CD1c-positive myeloid dendritic cell (primary cell): ENCODE measurements at regions not wholly inside any gene's neighbourhood (a gene's known extent, or its start where the extent isn't known, plus 50 kb on each side); places are given as distances from the start of the nearest gene placed in this dataset.
"Not testable (repeated sequence)": the region's sequence is repeated elsewhere in the genome, so short reads cannot be mapped to it uniquely, and the experiment has no call there.

Experiments
- DNase-seq: peaks from one replicate; pipeline ENCODE4 v3.0.0-alpha.2; 2016; ENCODE audit errors: extremely low spot score

DNA sequence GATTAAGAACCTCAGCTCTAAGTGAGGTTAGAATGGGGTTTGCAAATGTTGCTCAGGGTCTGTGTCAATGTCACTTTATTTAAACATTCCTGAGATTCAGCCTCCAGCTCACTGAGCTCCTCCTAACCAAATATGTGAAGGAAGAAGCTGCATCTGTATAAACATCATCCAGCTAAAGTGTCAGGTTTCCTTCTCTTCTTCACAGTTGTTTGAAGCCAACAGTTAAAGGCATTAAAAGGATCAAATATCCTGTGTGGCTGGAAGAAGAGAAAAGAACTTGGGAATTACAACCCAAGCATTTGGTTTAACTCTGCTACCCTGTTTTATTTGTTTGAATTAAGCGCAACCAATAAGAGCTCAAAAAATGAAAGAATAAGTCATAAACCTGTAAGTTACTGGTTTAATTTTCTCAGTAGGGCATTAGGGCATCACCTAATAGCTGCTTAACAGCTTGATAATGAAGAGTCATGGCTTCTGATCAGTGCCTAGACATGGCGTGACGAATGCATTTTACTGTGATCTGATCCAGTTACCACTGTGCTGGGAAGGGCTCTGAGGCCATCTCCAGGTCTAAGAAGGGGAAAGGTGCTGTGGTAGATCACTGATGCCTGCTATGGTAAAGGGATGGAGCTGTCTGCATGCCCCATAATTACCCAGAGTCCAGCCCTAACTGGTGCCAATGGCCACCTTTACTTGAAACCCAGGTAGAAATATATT is 165.7 kb upstream of the TSC22D2 start:
- no peak for DNase-seq

DNA sequence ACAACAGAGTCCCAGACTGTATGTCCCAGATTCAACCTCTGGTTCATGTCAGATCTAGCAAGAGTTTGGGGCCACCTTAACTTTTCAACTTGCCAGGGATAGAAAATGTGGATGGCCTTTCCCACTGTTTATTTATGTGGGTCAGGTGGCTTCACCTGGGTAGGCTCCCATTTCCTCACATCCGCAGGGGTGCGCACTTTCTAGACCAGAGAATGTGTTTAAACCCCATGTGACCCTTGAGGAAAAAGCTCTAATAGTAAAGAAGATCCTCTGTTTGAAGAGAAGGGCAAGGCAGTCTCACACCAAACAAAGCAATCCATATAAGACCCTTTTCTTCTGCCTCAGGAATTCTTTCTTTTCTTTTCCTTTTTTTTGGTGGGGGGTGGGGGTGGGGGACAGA is 167.2 kb upstream of the TSC22D2 start:
- DNase-seq, result no peak

DNA sequence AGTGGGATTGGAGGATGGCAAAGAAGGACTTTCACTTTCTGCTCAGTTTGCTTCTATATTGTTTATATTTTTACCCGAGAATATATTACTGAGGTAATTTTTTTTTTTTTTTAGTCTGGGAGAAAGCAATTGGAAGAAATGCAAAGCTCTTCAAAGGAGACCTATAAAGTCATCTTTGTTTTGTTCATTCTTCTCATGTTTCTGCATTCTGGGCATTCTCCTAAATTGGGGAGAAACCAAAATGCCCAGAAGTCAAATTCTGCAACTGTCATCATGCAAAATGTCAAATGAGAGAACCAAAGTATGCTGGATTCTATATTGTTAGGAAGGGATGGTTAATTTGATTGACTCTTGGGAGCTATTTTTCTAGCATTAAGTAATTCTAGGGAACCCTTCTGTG is 168.3 kb upstream of the TSC22D2 start:
- no peak for DNase-seq

DNA sequence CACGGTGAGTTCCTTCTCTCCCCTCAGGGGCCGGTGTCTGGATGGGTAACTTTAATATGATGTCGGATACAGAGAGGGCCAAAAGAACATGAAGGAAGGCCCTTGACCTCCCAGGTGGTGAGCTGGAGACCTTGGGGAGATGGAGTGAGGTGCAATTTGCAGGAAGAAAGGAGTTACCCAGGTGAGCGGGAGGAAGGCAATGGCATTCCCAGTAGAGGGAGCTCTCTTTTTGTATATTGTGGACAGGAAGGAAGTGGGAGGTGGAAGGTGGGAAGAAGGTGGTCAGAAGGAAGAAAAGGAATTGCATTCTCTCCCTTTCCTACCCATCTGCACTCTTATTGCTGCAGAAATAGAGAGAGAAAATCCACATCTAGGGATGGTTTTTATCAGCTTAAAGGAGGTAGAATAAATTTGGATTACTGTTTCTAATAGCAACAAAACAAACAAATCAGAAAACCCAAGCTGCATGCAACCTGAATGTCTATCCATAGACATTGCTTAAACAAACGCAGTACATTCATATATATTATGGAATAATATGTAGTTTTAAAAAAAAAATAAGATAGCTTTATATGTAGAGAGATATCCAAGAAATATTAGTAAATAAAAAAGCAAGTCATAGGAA is 169.0 kb upstream of the TSC22D2 start:
- DNase-seq, result no peak

DNA sequence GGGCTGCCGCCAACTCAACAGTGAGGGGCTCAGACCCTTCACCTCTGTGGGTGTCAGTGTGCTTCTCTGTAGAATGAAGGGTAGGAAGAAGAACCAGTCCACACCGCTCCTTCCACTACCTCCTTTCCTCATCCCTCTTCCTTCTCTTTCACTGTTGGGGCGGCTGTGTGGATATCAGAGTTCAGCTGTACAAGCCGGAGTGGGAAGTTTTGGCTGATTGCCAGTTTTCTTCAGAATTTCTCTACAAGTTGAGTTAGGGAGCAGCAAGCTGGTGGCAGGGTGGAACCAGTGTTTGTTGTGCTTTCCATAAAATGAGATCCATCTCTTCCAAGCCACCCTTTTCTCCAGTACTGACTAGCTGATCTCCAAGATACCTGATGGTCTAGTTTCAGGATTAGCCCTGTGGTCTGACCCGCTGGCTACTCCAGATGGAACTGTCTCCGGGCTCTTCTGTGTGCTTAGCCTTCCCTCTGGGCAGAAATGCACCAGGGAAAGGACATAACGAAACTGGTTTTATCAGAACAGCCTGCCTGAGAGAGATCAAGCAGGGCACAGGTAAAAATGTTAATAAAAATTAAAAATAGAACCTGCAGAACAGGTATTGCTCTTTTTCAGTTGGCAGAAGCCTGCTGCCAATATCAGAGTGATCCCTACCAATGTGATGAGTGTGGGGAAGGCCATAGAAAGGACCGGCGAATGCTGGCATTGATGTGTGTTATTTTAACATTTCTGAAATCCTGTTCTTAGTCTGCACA is 169.9 kb upstream of the TSC22D2 start:
- no peak for DNase-seq

DNA sequence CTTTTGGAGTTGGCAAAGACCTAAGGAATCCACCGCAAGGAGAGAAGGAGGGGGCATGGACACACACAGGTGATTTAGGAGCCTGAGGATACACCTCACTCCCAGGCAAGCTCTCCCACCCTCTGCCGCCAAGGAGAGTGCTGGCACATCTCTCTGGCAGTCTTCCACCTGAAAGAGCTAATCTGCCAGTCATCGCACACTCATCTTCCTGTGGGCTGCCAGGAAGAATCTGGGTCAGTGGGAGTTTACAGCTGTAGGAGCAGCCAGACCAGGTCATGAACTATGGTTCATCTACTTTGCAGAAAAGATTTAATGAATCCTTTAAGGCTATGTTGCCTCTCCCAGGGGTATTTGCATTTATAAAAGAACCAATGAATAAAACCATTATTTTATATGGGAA is 170.6 kb upstream of the TSC22D2 start:
- no peak for DNase-seq

DNA sequence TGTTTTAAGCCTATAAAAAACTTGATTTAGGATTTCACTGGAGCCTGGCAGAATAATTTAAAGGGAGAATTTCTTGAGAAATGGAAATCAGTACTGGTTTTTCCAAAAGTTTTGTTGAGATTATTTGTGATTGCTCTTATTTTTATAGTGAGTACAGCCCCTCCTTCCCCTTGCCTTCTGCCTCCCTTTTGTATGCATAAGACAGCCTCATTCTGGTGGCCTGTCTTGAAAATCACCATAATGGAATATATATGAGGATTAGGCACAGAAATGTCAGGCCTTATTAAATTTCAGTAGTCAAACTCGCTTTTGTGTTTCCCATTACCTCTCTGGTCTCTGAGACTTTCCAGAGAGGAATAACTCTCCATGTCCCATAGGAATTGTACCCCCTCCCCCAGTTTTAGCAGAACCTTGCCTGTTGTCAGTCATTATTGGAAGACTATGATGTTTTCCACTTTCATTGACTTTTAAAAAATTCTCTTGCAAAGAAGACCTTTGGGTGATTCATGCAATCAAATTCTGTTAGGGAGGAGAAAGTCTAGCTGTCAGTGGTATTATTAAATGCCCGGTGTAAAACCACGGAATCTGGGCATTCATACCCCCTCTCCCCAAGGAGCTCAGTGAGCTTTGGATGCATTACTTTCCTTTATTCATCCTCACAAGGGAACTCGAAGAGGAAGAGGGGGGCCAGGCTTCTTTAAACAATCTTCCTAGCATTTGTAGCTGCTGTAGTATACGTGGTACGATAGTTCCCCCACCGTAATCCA is 171.6 kb upstream of the TSC22D2 start:
- no peak for DNase-seq

DNA sequence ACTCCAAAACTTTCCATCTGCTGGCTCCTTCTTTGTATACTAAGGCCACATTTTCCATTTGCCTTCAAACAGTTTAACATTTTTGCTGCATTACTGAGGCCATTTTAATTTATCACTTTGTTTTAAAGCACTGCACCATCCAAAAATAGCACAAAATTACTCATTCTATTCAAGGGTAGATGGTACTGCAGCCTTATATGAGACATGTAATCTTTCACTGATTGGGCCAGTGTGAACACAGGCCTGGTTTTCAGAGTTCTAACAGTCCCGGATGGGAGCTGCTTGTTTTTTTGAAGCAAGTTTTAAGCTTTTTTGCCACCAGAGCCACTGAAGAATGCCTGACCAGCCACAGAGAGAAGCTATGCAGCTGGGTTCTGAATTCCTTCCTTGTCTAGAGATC is 172.3 kb upstream of the TSC22D2 start:
- no peak for DNase-seq

DNA sequence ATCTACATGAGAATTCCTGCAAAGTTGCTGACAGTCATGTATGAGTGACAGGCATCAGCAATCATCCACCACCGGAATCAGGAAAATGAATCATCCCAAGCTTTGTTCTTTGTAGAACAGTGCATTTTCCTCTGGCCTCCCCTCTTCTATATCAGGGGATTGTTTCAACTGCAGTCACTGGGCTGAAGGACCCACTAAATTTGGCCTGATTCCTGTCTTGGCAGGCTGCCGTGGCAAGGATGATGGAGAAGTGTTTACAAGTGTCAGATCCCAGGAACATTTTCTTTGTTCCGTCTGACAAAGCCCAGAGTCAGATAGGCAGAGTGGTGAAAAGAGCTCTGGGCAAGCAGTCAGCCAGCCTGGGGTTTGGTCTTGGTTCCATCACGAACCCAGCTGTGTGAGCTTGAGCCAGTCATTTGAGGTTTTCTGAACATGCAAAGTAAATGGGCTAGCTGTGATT is 175.1 kb upstream of the TSC22D2 start:
- DNase-seq, result no peak

DNA sequence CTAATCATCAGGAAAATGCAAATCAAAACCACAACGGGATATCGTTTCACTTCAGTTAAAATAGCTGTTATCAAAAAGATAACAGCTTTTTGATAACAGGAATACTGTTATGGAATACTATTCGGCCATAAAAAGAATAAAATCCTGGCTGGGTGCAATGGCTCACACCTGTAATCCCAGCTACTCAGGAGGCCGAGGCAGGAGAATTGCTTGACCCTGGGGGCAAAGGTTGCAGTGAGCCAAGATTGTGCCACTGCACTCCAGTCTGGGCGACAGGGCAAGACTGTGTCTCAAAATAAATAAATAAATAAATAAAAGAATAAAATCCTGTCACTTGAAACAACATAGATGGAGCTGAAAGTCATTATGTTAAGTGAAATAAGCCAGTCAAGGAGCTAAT is 178.1 kb upstream of the TSC22D2 start:
- DNase-seq, result no peak

DNA sequence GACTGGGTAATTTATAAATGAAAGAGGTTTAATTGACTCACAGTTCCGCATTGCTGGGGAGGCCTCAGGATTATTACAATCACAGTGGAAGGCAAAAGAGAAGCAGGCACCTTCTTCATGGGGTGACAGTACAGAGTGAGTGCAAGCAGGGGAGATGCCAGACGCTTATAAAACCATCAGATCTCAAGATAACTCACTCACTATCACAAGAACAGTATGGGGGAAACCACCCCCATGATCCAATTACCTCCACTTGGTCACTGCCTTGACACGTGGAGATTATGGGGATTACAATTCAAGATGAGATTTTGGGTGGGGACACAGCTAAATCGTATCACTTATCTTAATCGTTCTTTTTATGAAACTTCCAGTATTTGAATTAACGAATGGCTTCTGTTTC is 179.5 kb upstream of the TSC22D2 start:
- DNase-seq, result not testable (repeated sequence)

DNA sequence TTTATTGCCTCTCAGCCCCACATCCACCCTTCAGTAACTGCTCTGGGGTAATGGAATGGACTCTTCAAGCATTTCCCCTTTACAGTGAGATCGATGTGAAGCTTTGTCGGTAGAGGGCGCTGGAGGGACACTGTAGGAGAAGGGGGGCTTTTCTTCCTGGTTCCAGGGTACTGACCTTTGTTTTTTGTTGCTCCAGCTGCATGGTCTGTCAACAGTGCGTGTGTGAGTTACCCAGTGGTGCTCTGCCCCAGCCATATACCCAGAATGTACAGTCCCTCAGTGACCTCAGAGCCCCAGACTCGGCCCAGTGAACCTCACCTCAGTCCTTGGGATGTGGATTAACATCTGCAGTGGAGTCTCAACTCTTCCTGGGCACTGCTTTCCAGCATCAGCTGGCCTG is 180.3 kb upstream of the TSC22D2 start:
- peak; percentile 59 for DNase-seq

DNA sequence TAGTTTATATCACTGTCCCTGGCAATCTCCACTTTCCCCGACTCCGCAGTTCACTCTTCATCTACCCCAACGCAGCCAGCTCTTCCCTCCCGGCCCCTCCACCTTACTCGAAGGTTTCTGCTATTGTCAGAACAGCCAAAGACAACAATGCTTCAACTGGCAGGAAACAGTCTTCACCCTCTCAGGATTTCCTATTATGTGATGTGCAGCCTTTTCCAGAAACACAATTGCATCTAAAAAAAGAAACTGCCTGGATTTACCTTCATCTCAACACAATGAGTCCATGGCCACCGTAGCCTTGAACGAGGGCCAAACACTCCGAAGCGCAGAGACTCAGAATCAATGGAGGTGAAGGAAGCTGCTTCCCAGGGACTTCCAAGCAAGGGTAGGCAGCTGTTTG is 182.1 kb upstream of the TSC22D2 start:
- no peak for DNase-seq

DNA sequence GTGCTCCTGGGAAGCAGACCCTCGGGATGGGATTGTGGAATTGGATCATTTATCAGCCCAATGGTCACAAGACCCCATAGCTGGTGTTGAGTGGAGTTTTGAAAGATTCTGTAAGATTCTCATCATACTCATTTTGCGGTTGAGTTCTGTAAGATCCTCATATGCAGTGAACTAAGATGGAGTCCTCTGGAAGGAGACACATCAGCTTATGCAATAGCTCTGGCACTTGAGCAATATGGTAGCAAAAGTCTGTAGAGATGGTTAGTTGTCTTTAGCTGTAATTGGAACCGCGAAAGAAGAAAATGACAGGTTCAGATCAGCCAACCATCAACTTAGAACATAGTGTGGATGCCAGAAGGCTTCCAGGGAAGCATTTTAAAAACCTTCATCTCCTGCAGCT is 184.5 kb upstream of the TSC22D2 start:
- DNase-seq, result peak; percentile 5

DNA sequence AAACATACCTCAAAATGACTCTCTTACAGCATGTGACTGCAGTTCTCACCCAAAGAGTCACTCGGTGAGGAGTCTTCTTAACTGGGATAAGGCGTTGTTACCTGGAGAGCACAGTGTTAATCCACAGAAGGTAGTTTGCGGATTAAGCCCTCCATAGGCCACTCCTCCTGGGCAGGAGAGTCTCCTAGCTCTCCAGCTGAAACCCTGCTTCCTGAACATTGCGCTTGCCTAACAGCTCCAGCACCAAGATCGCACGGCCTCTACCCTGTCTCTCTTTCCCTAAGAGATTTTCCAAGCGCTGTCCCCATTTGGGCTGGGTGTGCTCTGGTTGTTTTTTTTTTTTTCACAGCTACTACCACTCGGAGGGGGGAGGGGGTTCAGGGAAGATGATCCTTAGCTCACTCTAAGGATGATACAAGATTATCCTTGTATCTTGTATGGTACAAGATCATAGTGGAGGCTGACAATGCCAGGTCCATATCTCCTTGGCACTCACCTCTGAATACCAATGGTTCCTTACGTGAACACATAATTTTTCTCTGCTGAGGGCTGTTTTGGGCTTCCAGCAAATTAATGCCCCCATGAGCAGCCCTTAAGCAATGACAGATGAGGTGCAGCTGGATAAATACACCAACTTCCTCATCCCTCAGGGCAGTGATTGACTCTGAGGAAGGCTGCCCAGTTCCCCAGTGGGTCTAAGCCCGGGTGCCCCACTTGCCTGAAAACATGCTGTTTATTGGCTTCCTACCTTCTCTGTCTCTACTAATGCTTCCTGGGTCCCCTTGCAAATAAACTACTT is 185.2 kb upstream of the TSC22D2 start:
- peak; percentile 6 for DNase-seq

DNA sequence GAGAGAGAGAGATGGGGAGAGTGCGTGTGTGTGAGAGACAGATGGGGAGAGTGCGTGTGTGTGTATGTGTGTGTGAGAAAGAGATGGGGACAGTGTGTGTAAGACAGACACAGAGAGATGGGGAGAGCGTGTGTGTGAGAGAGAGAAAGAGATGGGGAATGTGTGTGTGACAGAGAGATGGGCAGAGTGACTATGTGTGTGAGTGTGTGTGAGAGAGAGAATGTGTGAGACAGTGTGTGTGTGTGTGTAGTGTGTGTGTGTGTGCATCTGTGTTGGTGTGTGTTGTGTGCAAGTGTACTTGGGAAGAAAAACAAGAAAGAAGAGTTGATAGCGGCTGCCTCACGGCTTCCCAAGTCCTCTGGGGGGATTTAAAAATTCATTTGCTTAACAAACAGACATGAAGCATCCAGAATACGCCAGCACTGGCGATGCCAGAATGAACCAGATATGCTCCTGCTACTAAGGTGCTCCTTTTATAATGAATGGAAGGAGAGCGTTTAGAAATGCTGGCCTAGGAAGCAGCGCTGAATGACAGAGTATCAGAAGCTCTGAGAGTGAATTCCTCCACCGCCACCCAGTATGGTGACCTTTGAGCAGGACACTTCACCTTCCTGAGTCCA is 186.1 kb upstream of the TSC22D2 start:
- no peak for DNase-seq

DNA sequence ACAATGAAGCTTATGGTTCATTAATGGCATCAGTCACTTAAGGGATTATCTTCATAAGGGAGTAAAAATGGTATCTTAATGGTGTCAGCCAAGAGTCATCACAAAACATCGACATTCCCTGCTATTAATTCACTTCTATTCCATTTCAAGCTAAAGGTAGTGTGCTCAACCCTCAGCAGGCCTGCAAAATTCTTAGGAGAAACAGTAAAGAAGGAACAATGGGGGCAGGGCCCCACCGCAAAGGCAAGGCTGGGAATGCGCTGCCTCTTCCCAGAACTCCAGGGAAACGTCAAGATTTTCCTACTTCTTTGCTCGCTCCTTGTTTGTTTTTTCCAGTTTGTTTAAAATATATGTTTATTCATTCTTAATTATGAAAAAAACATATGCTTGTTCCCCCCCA is 187.3 kb upstream of the TSC22D2 start:
- no peak for DNase-seq

DNA sequence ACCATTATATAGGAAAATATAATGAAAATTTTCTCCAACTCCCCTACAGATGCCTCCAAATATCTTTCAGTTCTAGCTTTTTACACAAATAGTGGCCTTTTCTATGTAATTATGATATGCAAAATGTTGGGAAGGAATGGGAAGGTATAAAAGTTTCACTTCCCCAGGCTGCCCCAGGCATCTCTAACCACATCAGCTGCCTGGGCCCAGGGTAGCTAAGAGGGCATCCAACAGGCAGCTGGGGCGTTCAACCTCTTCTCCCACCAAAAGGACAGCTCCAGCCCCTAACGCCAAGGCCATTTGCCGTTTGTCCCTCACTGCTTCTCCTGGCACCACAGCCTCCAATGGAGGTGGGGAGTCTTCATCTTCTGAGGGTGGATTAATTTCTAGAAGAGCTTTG is 188.1 kb upstream of the TSC22D2 start:
- peak; percentile 6 for DNase-seq

DNA sequence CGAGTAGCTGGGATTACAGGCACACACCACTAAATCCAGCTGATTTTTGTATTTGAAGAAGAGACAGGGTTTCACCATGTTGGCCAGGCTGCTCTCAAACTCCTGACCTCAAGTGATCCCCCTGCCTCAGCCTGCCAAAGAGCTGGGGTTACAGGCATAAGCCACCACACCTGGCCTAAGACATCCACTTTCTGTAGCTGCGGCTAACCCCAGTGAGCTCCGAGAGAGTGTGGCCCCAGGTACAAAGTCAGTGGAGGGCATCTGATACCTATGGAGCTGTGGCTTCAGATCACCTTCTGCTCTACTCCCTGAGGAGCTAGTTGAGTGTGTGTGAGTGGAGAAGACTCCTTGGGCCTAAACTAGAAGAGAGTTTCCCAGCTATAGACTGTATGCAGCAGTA is 189.3 kb upstream of the TSC22D2 start:
- DNase-seq, result no peak

DNA sequence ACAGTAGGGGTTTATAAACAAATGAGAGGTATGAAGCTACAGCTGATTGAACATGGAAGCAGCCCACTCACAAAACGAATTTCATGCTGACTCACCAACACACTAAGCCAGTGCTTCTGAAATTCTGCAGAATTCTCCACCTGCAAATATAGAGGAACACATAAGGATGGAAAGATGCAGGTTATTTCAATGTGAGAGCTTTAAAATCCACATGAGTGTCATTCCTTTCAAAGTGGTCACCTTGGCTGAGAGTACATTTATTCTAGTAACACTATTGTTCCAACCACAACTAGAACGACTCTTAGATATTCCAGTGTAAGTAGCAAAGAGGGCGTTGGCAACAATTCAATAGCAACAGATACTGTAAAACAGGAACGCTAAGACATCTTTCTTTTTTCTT is 189.9 kb upstream of the TSC22D2 start:
- no peak for DNase-seq

DNA sequence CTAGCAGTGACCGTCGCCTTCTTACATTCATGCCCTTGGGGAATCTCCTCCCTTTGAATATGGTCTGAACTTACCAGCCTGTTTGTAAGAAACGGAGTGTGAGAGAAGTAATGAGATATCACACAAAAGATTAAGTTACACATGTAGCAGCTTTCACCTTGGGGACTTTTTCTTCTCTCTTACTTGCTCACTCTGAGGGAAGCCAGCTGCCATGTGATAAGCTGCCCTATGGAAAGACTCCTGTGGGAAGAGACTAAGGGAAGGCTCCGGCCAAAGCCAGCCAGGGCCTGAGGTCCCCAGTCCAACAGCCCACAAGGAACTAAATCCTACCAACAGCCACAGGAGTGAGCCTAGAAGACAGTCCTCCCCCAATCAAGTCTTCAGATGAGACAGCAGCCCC is 190.4 kb upstream of the TSC22D2 start:
- no peak for DNase-seq
